Endodermal cell (in vitro differentiated cells): ENCODE measurements at regions not wholly inside any gene's neighbourhood (a gene's known extent, or its start where the extent isn't known, plus 50 kb on each side); places are given as distances from the start of the nearest gene placed in this dataset.
"Not testable (repeated sequence)": the region's sequence is repeated elsewhere in the genome, so short reads cannot be mapped to it uniquely, and the experiment has no call there.

Experiments used
- DNase-seq: peaks from one replicate; pipeline ENCODE4 v3.0.0-alpha.2; 2017
- H3K27ac ChIP-seq: 2 replicates; pipeline ENCODE4 v1.5.1; 2013; ENCODE audit warnings: mild to moderate bottlenecking, low read depth, low read length, moderate library complexity
- H3K27me3 ChIP-seq: 2 replicates; pipeline ENCODE4 v1.6.1; 2013; ENCODE audit warnings: mild to moderate bottlenecking, low read length, moderate library complexity; ENCODE audit not compliant: insufficient read depth, control insufficient read depth, poor library complexity, severe bottlenecking
- H3K36me3 ChIP-seq: 2 replicates; pipeline ENCODE4 v1.7.0; 2013; ENCODE audit warnings: mild to moderate bottlenecking, low read length, moderate library complexity; ENCODE audit not compliant: control insufficient read depth, insufficient read depth
- H3K4me1 ChIP-seq: one replicate; pipeline ENCODE4 v1.7.0; 2013; ENCODE audit warnings: low read length; ENCODE audit not compliant: control insufficient read depth, insufficient read depth
- H3K4me3 ChIP-seq: 2 replicates; pipeline ENCODE4 v1.5.1; 2013; ENCODE audit warnings: mild to moderate bottlenecking, low read length, moderate library complexity
- H3K9ac ChIP-seq: 2 replicates; pipeline ENCODE4 v1.6.1; 2013; ENCODE audit warnings: mild to moderate bottlenecking, low read length, moderate library complexity; ENCODE audit not compliant: poor library complexity, severe bottlenecking; ENCODE audit errors: extremely low read depth
- H3K9me3 ChIP-seq: 2 replicates; pipeline ENCODE4 v1.6.1; 2013; ENCODE audit warnings: mild to moderate bottlenecking, low read length, moderate library complexity; ENCODE audit not compliant: control insufficient read depth
- H3K27ac Mint-ChIP-seq: 2 replicates; pipeline ENCODE4 v1.8.0; 2020; ENCODE audit warnings: mixed read lengths
- H3K27me3 Mint-ChIP-seq: 2 replicates; pipeline ENCODE4 v1.8.0; 2021; ENCODE audit warnings: mild to moderate bottlenecking, mixed read lengths; ENCODE audit not compliant: insufficient read depth
- H3K36me3 Mint-ChIP-seq: 2 replicates; pipeline ENCODE4 v1.8.0; 2020; ENCODE audit warnings: low read depth, mixed read lengths
- H3K4me1 Mint-ChIP-seq: 2 replicates; pipeline ENCODE4 v1.8.0; 2020; ENCODE audit warnings: mixed read lengths
- H3K4me3 Mint-ChIP-seq: 2 replicates; pipeline ENCODE4 v1.8.0; 2020; ENCODE audit warnings: mild to moderate bottlenecking, moderate library complexity, mixed read lengths
- H3K9me3 Mint-ChIP-seq: 2 replicates; pipeline ENCODE4 v1.8.0; 2020; ENCODE audit warnings: mild to moderate bottlenecking, mixed read lengths
- CTCF ChIP-seq: fragments of 200-600 bp; sonication (generic); conservative IDR thresholded peaks from 2 replicates; pipeline ENCODE4 v1.5.0; 2021; ENCODE audit warnings: antibody characterized with exemption, mild to moderate bottlenecking
- WGBS, 2 experiments: methylation state at CpG; one replicate each; pipeline versions ENCODE4 v1.1.5 to v1.1.7; 2013; ENCODE audit warnings: missing lambda C conversion rate in 2 of 2, mixed read lengths in 1 of 2; ENCODE audit not compliant: insufficient coverage in 1 of 2, insufficient read length in 1 of 2; 5-methylcytosine and 5-hydroxymethylcytosine counted together

- Mint-ChIP-seq H3K27me3 (no peaks in the 10 kb centered on the region), H3K9me3 (no peaks in the 10 kb centered on the region), H3K27ac (no peak overlapping the region), H3K4me3 (no peak overlapping the region), H3K4me1 (no peaks in the 10 kb centered on the region), H3K36me3 (no peaks in the 10 kb centered on the region)
- H3K9me3 ChIP-seq, result no peaks in the 10 kb centered on the region
- 89 to 100% methylated on average over 1 to 2 of the region's 2 CpGs for WGBS, 2 experiments
- H3K9ac ChIP-seq, result no peak overlapping the region
- no peak overlapping the region for H3K27ac ChIP-seq
- no peak overlapping the region for H3K4me3 ChIP-seq
- no peaks in the 10 kb centered on the region for H3K27me3 ChIP-seq
- no peak for TF ChIP-seq CTCF
- no peaks in the 10 kb centered on the region for H3K4me1 ChIP-seq
- no peaks in the 10 kb centered on the region for H3K36me3 ChIP-seq
- DNase-seq, result no peak
Observed at GRCh38 chr2:143840194-143840593, 679.7 kb downstream of the ZEB2 start.

GRCh38 chr2:143839456-143839855, 680.5 kb downstream of the ZEB2 start:
- no peak overlapping the region for H3K9ac ChIP-seq

GRCh38 chr2:143837055-143837454, 682.9 kb downstream of the ZEB2 start:
- not testable (repeated sequence) for H3K4me1 ChIP-seq, H3K27ac Mint-ChIP-seq, H3K9ac ChIP-seq, H3K9me3 Mint-ChIP-seq, H3K36me3 Mint-ChIP-seq, H3K4me3 ChIP-seq, H3K27ac ChIP-seq, H3K36me3 ChIP-seq, H3K27me3 ChIP-seq, H3K4me1 Mint-ChIP-seq, H3K4me3 Mint-ChIP-seq, H3K9me3 ChIP-seq, DNase-seq, H3K27me3 Mint-ChIP-seq

More at GRCh38 chr2:143839456-143839855, 680.5 kb downstream of the ZEB2 start:
- H3K27me3 ChIP-seq, result no peaks in the 10 kb centered on the region
- no peaks in the 10 kb centered on the region for H3K4me1 Mint-ChIP-seq
- DNase-seq, result no peak
- no peak overlapping the region for H3K4me3 ChIP-seq
- H3K9me3 ChIP-seq, result no peaks in the 10 kb centered on the region
- no peaks in the 10 kb centered on the region for H3K27me3 Mint-ChIP-seq
- no peaks in the 10 kb centered on the region for H3K36me3 Mint-ChIP-seq
- 90% methylated on average over 2 of the region's 2 CpGs; no CpG with 5 or more reads in 1 of the 2 experiments for WGBS, 2 experiments
- no peak overlapping the region for H3K27ac ChIP-seq
- H3K27ac Mint-ChIP-seq, result no peak overlapping the region
- no peak overlapping the region for H3K4me3 Mint-ChIP-seq
- H3K4me1 ChIP-seq, result no peaks in the 10 kb centered on the region
- H3K9me3 Mint-ChIP-seq, result no peaks in the 10 kb centered on the region
- no peak for TF ChIP-seq CTCF
- no peaks in the 10 kb centered on the region for H3K36me3 ChIP-seq

GRCh38 chr2:143835481-143835880, 684.4 kb downstream of the ZEB2 start:
- H3K9me3 ChIP-seq, result no peaks in the 10 kb centered on the region
- no peak overlapping the region for H3K4me3 ChIP-seq
- Mint-ChIP-seq H3K27me3 (no peaks in the 10 kb centered on the region), H3K4me1 (peaks cover 4% of the 10 kb centered on the region), H3K36me3 (no peaks in the 10 kb centered on the region), H3K4me3 (no peak overlapping the region), H3K27ac (no peak overlapping the region), H3K9me3 (no peaks in the 10 kb centered on the region)
- H3K4me1 ChIP-seq, result no peaks in the 10 kb centered on the region
- no peaks in the 10 kb centered on the region for H3K36me3 ChIP-seq
- H3K27me3 ChIP-seq, result no peaks in the 10 kb centered on the region
- H3K27ac ChIP-seq, result no peak overlapping the region
- no peak for DNase-seq
- whole genome bisulfite sequencing, 2 experiments, result 0 to 50% methylated on average over 1 to 2 of the region's 2 CpGs
- H3K9ac ChIP-seq, result no peak overlapping the region
- no peak for TF ChIP-seq CTCF
